NB4 (cell line): ENCODE measurements at regions not wholly inside any gene's neighbourhood (a gene's known extent, or its start where the extent isn't known, plus 50 kb on each side); places are given as distances from the start of the nearest gene placed in this dataset.

Experiments used
- MYC ChIP-seq: IDR thresholded peaks from 2 replicates; pipeline ENCODE4 v1.6.1; 2011; ENCODE audit warnings: low read depth, low read length
- POLR2A ChIP-seq: IDR thresholded peaks from 2 replicates; pipeline ENCODE4 v1.6.1; 2011; ENCODE audit warnings: mild to moderate bottlenecking; ENCODE audit not compliant: insufficient read length; ENCODE audit errors: extremely low read depth
- TF ChIP-seq, protein P1 (sequence below): IDR thresholded peaks from one replicate; pipeline ENCODE4 v1.5.1; 2012; ENCODE audit warnings: low read depth, low read length
- TF ChIP-seq, protein P2 (sequence below): IDR thresholded peaks from 2 replicates; pipeline ENCODE4 v1.6.1; 2011; ENCODE audit warnings: low read depth, low read length

DNA sequence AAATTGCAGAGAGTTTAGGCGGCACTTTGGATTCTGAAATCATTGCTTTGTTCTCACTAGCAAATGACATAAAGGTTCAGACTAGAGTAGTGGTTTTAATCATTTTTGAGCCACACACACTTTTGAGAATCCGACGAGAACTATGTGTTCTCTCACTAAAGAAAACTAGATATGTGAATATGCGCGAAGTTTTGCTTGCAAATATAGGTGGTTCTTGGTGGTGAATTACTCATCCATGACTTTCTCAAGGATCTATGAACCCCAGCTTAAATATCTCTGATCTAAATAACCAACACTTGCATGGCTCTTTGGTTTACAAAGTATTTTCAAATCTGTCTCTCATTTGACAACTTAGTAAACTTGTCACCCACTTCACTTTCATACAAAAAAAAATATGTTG is 54.8 kb downstream of the NOG start:
- TF ChIP-seq, protein P1, sequence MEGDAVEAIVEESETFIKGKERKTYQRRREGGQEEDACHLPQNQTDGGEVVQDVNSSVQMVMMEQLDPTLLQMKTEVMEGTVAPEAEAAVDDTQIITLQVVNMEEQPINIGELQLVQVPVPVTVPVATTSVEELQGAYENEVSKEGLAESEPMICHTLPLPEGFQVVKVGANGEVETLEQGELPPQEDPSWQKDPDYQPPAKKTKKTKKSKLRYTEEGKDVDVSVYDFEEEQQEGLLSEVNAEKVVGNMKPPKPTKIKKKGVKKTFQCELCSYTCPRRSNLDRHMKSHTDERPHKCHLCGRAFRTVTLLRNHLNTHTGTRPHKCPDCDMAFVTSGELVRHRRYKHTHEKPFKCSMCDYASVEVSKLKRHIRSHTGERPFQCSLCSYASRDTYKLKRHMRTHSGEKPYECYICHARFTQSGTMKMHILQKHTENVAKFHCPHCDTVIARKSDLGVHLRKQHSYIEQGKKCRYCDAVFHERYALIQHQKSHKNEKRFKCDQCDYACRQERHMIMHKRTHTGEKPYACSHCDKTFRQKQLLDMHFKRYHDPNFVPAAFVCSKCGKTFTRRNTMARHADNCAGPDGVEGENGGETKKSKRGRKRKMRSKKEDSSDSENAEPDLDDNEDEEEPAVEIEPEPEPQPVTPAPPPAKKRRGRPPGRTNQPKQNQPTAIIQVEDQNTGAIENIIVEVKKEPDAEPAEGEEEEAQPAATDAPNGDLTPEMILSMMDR, result no peak
- TF ChIP-seq POLR2A (no peak), MYC (no peak)
- TF ChIP-seq, protein P2, sequence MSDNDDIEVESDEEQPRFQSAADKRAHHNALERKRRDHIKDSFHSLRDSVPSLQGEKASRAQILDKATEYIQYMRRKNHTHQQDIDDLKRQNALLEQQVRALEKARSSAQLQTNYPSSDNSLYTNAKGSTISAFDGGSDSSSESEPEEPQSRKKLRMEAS, result no peak
